GM21360 (cell line): ENCODE measurements at regions not wholly inside any gene's neighbourhood (a gene's known extent, or its start where the extent isn't known, plus 50 kb on each side); places are given as distances from the start of the nearest gene placed in this dataset.
"Not testable (repeated sequence)": the region's sequence is repeated elsewhere in the genome, so short reads cannot be mapped to it uniquely, and the experiment has no call there.

Experiments used
- ATAC-seq: cut with Tn5 transposase; IDR thresholded peaks from one replicate; pipeline ENCODE4 v1.9.1; 2021; ENCODE audit warnings: mild to moderate bottlenecking, moderate library complexity; ENCODE audit not compliant: unreplicated experiment

DNA sequence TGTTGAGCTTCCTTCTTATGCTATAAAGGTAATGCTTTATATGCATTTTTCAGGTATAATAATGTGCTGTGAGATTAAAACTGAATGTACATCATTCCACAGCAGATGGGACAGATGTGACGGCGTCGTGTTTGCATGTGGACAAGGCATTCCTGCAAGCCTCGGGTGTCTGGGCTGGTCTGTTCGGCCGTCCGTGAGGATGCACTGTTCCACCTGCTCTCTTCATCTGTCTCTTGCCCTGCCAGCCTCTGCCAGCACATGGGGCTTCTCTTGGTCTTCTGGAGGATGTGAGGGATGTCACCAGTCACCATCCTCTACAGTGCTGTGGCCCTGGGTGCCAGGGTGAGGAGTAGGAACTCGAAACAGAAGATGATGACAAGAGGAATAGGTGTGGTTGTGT lies 223.2 kb downstream of the ERMARD start:
- no peak for ATAC-seq

DNA sequence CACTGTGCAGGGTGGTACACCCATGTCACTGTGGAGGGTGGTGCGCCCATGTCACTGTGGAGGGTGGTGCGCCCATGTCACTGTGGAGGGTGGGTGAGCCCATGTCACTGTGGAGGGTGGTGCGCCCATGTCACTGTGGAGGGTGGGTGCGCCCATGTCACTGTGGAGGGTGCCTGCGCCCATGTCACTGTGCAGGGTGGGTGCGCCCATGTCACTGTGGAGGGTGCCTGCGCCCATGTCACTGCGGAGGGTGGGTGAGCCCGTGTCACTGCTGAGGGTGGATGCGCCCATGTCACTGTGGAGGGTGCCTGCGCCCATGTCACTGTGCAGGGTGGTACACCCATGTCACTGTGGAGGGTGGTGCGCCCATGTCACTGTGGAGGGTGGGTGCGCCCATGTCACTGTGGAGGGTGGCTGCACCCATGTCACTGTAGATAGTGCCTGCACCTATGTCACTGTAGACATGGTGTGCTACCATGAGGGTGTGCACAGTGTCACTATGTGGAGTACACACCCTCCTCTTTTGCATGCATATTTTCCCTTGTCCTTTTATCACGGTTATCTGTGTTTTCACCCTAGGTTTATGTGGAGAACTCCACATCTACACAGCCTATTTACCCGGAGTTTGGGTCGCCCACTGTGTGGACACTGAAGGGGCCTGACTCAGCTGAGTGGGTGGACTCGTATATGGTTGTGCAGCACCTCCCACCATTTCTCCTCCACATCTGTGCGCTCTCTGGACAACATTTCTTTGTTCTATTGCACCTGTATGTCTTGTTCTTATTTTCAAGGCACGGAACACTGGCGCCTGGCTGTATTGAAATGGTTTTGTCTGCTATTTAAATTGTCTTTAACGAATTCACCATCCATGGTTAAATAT lies 222.4 kb downstream of the ERMARD start:
- not testable (repeated sequence) for ATAC-seq

DNA sequence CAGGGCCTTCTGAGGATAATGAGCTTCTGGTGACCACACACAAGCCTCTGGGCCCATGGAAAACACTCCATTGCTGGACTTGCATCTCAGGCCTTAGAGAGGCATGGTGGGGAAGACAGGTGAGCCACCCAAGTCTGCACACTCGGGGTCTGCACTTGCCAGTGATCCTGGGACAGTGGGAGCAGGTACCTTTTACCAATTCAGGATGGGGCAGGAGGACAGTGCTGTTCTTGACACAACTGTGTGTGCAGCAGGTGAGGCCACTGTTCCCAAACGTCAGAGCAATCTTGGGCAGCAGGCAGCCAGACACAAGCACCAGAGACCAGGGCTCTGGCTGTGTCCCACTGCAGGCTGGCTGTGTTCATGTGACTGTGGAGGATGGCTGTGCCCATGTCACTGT lies 221.3 kb downstream of the ERMARD start:
- no peak for ATAC-seq

DNA sequence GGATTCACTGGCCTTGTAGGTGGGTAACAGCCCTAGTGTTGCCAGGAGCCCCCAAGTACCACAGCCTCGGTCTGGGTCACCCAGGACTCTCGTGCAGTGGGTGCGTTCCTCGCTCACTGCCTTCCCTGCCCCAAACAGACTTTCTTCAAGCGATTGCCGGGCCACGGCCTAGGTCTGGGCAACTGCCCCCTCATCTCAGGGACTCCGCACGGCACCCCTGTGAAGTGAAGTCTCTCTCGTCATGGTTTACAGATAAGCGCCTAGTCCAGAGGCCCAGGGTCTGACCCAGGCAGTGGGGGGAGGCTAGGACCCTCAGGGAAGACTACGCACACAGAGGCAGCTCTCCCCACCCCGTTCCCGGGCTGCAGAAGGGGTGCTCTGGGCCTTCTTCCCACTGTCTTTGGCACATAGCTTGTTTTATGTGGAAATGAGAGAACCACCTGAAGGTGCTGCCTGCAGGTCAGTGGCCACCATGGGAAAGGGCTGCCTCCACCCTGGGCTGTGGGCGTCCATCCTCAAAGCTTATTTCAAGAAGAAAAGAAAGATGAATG lies 220.8 kb downstream of the ERMARD start:
- ATAC-seq, result no peak

- ATAC-seq, result no peak
These were observed 219.8 kb downstream of the ERMARD start for GRCh38 chr6:169971081-169971861.

DNA sequence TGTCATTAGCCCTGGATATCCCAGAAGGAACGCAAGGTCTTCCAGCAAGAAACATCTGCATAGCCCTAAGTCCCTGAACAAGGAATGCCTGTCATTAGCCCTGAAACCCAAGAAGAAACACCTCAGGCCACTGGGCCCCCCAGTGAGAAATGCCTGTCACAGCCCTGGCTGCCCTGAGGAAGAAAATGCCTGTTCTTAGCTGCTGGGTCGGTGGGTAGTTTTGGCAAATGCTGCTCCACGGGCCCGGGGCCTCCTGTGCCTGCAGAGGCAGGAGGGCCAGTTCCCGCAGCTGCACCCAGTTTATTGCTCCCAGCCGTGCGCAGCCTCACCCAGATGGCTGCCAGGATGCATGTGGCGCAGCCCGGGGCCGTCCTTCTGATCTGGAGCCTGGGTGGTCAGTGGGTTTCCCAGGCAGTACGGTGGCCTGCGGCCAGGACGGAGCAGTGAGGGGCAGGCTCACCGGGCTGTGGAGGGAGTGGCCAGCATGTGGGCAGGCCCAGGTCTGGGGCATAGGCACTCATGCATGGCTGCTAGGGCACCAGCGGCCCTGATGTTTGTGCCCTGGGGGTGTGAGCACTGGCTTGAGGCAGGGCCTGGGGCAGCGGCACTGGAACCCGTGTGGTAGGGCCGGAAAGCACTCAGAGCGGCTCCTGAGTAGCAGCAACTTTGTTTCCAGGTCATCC lies 219.0 kb downstream of the ERMARD start:
- ATAC-seq, result no peak

GRCh38 chr6:169969372-169970099 lies 218.1 kb downstream of the ERMARD start:
- ATAC-seq, result no peak

DNA sequence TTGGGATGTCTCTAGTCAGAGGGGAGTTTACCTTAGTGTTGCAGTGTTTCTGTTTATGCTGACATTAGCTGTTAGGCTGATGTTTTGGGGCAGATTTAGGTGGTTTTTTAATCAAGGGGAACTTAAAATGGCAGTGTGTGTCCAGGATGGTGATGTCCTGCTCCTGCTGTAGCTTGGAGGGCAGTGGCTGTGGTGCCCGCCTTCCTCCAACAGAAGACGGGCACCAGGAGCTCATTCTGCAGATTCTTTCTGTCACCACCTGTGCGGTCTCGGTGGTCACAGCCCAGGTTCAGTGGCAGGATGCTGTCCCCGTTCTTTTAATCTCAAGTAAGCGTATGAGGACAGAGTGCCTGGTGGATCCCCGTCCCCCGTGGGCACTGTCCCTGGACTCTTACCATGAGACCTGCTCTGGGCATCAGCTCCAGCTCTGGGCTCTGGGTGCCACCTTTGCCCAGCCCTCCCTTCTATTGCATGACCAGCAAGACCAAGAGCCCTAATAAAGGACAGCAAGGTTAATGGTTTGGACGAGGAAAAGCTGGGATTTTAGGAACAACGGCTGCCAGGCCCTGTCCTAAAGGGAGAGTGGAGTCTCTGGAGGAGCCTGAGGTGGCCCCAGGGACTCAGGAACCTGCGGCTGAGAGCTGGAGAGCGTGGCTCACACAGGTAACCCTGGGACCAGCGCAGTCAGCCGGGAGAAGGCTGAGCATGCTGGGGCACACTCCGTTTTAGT lies 217.3 kb downstream of the ERMARD start:
- no peak for ATAC-seq

GRCh38 chr6:169967687-169968086 lies 216.3 kb downstream of the ERMARD start:
- no peak for ATAC-seq

GRCh38 chr6:169966312-169967181 lies 215.1 kb downstream of the ERMARD start:
- no peak for ATAC-seq

GRCh38 chr6:169965657-169966311 lies 214.4 kb downstream of the ERMARD start:
- no peak for ATAC-seq

DNA sequence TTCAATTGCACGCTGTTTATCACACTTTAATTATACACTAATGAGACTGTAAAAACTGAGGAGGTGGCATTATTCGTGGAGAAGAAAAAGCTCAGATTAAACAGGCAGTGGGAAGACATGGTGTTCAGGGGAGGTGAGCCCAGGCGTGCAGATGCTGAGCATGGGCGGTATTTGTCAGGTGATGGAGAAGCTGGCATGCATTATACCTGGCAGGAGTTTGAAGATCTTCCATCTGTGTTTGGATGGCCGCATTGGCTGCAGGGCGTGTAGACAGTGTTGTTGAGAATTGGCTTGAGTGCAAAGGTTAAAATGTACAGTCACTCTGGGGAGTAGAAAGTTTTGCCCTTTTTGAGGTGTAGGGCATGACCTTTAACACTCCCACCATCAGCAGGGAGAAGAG lies 213.8 kb downstream of the ERMARD start:
- ATAC-seq, result no peak

GRCh38 chr6:169964486-169965180 lies 213.2 kb downstream of the ERMARD start:
- no peak for ATAC-seq

DNA sequence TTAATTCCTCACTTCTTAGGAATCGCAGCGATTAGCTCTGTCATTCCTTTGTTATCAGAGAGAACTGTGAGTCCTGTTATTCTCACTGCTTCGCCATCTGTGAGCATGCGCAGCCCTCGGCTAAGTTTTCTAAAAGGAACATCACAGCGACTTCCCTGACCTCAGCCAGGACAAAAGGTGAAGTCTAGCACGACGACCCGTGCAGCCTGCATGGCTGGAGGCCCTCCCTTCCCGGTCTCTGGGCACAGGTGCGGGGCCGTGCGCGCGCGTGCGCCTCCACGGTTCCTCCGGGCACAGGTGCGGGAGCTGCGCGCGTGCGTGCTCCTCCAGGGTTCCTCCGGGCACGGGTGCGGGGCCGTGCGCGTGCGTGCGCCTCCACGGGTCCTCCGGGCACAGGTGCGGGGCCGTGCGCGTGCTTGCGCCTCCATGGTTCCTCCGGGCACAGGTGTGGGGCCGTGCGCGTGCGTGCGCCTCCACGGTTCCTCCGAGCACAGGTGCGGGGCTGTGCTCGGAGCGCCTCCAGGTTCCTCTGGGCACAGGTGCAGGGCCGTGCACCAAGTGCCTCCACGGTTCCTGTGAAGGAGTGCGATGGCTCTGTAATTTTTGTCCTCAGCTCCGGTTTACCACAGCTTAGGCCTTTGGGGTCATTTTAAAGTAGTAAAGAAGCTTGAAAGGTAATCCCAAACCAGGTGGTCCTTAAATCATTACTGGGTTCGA lies 212.3 kb downstream of the ERMARD start:
- ATAC-seq, result no peak

DNA sequence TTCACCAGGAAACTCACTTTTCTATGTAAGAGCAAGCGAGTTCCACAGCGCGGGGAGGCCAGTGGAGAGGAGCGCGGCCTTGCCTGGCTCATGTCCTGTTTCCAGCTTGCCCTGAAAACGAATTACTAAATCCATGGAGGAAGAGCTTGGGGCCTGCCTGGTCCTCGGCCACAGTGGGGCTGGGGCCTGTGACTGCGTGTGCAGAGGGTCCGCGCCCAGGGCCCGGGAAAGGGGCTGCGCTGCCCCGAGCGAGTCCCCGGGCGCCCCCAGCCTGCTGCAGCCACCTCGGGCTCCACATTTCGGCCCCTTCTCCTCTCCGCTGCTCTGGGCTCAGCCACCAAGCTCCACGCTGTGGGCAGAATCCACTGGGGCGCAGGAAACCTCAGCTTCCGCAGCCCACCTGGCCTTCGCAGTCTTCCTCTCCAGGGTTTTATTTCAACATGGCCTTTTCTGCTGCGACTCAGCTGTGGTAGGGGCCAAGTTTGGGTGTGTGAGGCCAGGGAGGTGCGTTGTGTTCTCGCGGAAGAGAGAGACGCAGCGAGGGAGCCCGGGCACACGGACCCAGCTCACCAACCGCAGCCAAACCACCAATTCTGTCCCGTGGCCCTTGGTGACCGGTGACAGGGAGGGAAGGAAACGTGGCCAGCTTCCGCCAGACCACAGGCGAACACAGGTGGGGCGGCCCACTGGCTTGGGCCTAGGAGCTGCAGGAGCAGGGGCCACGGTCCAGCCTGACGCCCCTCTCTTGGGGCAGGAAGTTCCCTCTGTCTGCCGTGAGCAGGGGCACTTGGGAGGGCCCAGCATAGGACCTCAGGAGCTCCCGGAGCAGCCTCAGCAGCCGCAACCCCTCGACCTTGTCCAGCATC lies 211.4 kb downstream of the ERMARD start:
- no peak for ATAC-seq
